Glutamatergic neuron (in vitro differentiated cells): ENCODE measurements at regions not wholly inside any gene's neighbourhood (a gene's known extent, or its start where the extent isn't known, plus 50 kb on each side); places are given as distances from the start of the nearest gene placed in this dataset.
A peak's percentile ranks its signal among the peaks of the same experiment; 100 is the strongest.

ENCODE experiments used
- DNase-seq: peaks from one replicate; pipeline ENCODE4 v3.0.0; 2022
- H3K27ac Mint-ChIP-seq: one replicate; pipeline ENCODE4 v1.8.0; 2020; ENCODE audit warnings: mild to moderate bottlenecking, mixed read lengths, inconsistent platforms; ENCODE audit not compliant: unreplicated experiment
- H3K27me3 Mint-ChIP-seq: one replicate; pipeline ENCODE4 v1.8.0; 2020; ENCODE audit warnings: mild to moderate bottlenecking, moderate library complexity, mixed read lengths, inconsistent platforms; ENCODE audit not compliant: unreplicated experiment
- H3K36me3 Mint-ChIP-seq: one replicate; pipeline ENCODE4 v1.8.0; 2020; ENCODE audit warnings: mild to moderate bottlenecking, mixed read lengths, inconsistent platforms; ENCODE audit not compliant: unreplicated experiment
- H3K4me1 Mint-ChIP-seq: one replicate; pipeline ENCODE4 v1.8.0; 2020; ENCODE audit warnings: mild to moderate bottlenecking, low read depth, mixed read lengths, inconsistent platforms; ENCODE audit not compliant: unreplicated experiment
- H3K4me3 Mint-ChIP-seq: one replicate; pipeline ENCODE4 v1.8.0; 2020; ENCODE audit warnings: mild to moderate bottlenecking, mixed read lengths, inconsistent platforms; ENCODE audit not compliant: unreplicated experiment
- H3K9me3 Mint-ChIP-seq: one replicate; pipeline ENCODE4 v1.8.0; 2020; ENCODE audit warnings: mild to moderate bottlenecking, moderate library complexity, mixed read lengths, inconsistent platforms; ENCODE audit not compliant: unreplicated experiment
- TF ChIP-seq, protein P1 (sequence below): fragments of 200-600 bp; sonication (generic); IDR thresholded peaks from one replicate; pipeline ENCODE4 v1.5.0; 2021; ENCODE audit not compliant: partially characterized antibody, unreplicated experiment

DNA sequence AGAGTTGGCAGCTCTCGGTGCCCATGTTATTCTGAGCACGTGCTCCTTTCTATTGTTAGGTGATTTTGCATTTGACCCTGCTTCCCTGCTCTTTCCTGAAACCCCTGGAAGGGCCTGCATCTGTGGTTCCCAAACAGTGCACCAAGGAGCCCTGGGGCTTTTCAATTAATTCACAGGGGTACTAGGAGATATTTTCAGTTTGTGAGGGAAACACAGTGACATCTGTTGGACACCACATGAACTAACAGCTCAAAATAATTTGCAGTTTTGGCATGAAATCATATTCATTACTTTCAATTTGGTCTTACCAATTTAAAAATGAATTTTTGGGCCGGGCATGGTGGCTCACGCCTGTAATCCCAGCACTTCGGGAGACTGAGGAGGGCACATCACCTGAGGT, 156.6 kb downstream of the GATB start:
- DNase-seq: no peak
- Mint-ChIP-seq H3K4me3 (no peak overlapping the region), H3K27me3 (peaks cover 3% of the 10 kb centered on the region), H3K9me3 (peaks cover 6% of the 10 kb centered on the region), H3K4me1 (peaks cover 4% of the 10 kb centered on the region), H3K27ac (no peak overlapping the region), H3K36me3 (no peaks in the 10 kb centered on the region)
- TF ChIP-seq, protein P1, sequence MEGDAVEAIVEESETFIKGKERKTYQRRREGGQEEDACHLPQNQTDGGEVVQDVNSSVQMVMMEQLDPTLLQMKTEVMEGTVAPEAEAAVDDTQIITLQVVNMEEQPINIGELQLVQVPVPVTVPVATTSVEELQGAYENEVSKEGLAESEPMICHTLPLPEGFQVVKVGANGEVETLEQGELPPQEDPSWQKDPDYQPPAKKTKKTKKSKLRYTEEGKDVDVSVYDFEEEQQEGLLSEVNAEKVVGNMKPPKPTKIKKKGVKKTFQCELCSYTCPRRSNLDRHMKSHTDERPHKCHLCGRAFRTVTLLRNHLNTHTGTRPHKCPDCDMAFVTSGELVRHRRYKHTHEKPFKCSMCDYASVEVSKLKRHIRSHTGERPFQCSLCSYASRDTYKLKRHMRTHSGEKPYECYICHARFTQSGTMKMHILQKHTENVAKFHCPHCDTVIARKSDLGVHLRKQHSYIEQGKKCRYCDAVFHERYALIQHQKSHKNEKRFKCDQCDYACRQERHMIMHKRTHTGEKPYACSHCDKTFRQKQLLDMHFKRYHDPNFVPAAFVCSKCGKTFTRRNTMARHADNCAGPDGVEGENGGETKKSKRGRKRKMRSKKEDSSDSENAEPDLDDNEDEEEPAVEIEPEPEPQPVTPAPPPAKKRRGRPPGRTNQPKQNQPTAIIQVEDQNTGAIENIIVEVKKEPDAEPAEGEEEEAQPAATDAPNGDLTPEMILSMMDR: peak; percentile 24

DNA sequence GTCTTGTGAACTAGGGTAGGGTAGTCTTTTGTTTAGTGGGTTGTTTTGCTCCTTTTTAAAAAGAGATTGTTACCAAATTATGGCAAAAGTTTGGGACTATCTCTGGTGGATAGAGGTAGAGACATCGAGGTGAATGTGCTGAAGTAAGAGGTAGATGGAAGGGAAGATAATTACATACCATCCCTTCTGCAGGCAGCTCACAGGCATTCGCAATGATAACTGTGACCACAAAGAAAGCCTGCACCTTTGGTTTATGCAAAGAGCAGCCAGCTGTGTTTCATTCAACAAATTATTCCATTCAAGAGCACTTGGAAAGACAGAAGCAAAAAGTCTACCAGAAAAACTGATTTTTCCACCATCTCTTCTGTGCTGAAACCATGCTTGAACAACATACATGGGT, 155.6 kb downstream of the GATB start:
- H3K27ac Mint-ChIP-seq: no peak overlapping the region
- TF ChIP-seq, protein P1: no peak
- H3K36me3 Mint-ChIP-seq: no peaks in the 10 kb centered on the region
- H3K9me3 Mint-ChIP-seq: peaks cover 6% of the 10 kb centered on the region
- peaks cover 3% of the 10 kb centered on the region for H3K27me3 Mint-ChIP-seq
- DNase-seq: no peak
- H3K4me3 Mint-ChIP-seq: no peak overlapping the region
- peaks cover 4% of the 10 kb centered on the region for H3K4me1 Mint-ChIP-seq

DNA sequence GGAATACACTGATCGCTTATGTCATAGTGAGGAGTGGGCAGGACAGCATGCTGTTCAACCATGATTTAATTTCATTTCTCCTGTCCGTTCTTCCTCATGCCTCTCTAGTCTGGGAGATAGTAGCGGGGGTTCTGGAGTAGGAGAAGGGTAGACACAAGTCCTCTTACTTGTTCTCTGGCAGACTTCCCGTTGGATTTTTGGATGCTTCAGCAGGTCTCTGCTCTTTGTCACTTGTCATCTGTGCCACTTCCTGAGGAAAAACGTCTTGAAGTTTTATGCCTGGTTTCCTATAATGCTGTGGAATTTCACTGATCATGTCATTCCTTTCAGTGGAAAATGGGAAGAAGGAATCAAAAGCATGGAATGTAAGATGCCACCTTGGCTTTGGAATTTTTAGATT, 154.7 kb downstream of the GATB start:
- peaks cover 3% of the 10 kb centered on the region for H3K27me3 Mint-ChIP-seq
- TF ChIP-seq, protein P1: no peak
- no peak overlapping the region for H3K4me3 Mint-ChIP-seq
- no peak overlapping the region for H3K27ac Mint-ChIP-seq
- peaks cover 4% of the 10 kb centered on the region for H3K4me1 Mint-ChIP-seq
- H3K9me3 Mint-ChIP-seq: peaks cover 6% of the 10 kb centered on the region
- no peaks in the 10 kb centered on the region for H3K36me3 Mint-ChIP-seq
- no peak for DNase-seq

DNA sequence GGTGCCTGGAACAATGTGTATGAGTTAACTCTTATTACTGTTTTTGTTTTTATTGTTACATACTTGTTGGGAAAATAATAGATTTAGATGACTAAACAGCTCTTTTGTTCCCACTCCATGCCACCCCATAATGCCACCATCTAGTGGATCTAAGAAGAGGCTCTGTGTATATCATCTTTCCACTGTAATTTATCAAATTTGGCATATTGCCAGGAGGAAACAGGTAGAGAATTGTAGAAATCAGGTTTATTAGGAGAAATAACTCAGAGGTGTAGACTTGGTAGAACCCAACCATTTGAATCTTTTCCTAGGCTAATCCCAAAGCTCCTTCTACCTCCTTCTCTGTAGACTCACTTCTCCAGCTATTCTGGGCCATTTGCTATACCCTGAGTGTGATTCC, 150.6 kb downstream of the GATB start:
- no peaks in the 10 kb centered on the region for H3K27me3 Mint-ChIP-seq
- DNase-seq: no peak

DNA sequence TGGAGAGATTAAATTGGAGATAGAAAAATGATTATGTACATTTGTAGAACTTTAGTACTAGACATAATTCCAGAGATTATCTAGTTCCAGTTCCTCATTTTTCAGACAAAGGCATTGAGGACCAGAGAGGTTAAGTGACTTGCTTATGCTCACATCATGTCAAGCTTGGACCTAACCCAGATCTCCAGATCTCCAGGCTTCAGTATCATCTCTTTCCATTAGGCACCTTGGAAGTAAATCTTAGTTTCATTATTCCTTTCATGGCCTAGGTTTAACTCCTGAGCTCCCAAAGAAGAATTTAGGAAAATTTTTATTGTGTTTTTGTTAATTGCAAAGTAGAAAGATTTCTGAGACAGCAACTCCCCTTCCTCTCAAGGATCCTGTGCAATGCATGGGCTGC, 148.8 kb downstream of the GATB start:
- DNase-seq: no peak
- Mint-ChIP-seq H3K9me3 (peaks cover 4% of the 10 kb centered on the region), H3K27me3 (no peaks in the 10 kb centered on the region), H3K4me1 (no peaks in the 10 kb centered on the region), H3K27ac (no peak overlapping the region), H3K4me3 (no peak overlapping the region), H3K36me3 (no peaks in the 10 kb centered on the region)
- TF ChIP-seq, protein P1: no peak

More for the DNA sequence above, 150.6 kb downstream of the GATB start:
- Mint-ChIP-seq H3K27ac (no peak overlapping the region), H3K9me3 (peaks cover 4% of the 10 kb centered on the region), H3K36me3 (no peaks in the 10 kb centered on the region), H3K4me1 (no peaks in the 10 kb centered on the region), H3K4me3 (no peak overlapping the region)
- TF ChIP-seq, protein P1: no peak
